SK-N-MC (cell line): ENCODE measurements at regions not wholly inside any gene's neighbourhood (a gene's known extent, or its start where the extent isn't known, plus 50 kb on each side); places are given as distances from the start of the nearest gene placed in this dataset.

Experiments used
- EZH2 ChIP-seq: fragments of 200-600 bp; sonication (generic); IDR thresholded peaks from one replicate; pipeline ENCODE4 v1.6.1; 2017; ENCODE audit warnings: antibody characterized with exemption
- POLR2AphosphoS5 ChIP-seq: IDR thresholded peaks from 2 replicates; pipeline ENCODE4 v1.6.1; 2012; ENCODE audit warnings: mild to moderate bottlenecking, low read depth, low read length, borderline replicate concordance

DNA sequence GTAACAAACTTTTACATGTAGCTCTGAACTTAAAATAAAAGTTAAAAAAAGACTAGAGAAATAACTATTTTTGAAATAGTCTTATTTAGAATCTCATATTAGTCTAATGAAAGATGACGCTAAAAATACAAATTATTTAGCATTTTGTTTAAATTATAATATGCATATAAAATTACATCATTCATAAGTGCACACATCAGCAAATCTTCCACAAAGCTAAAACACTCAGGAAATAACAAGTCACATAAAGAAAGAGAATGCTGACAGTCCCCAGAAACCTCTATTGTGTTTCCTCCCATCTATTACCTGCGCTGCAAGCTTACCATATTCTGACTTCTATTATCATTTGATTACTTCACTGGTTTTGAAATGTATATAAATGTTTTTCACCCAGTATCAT, 986.9 kb upstream of the SEMA6A start:
- TF ChIP-seq POLR2AphosphoS5 (no peak), EZH2 (no peak)
